ENCODE measurements at regions not wholly inside any gene's neighbourhood (a gene's known extent, or its start where the extent isn't known, plus 50 kb on each side); places are given as distances from the start of the nearest gene placed in this dataset.

- no peaks in the 10 kb centered on the region for H3K4me1 ChIP-seq
- TF ChIP-seq POLR2AphosphoS5 (IDR thresholded peaks at IDR 0.05; ENCODE audit: insufficient read depth in 1 of 2, low read depth in 1 of 2): no peak
- H3K4me3 ChIP-seq: no peak overlapping the region
- no peak for DNase-seq (ENCODE audit: extremely low spot score in 2 of 2)
- H3K27ac ChIP-seq: no peak overlapping the region
- no peaks in the 10 kb centered on the region for H3K27me3 ChIP-seq
- H3K9me3 ChIP-seq: no peaks in the 10 kb centered on the region
- intact Hi-C loops (cut with DNase I): no loop called here
- H3K36me3 ChIP-seq: no peaks in the 10 kb centered on the region
These were observed 78.4 kb downstream of the CCNG2 start for GRCh38 chr4:77235289-77235854.

GRCh38 chr4:77236806-77237205 is 79.8 kb downstream of the CCNG2 start:
- DNase-seq (ENCODE audit: extremely low spot score in 2 of 2): no peak
- intact Hi-C loops (cut with DNase I): no loop called here
- H3K36me3 ChIP-seq: no peaks in the 10 kb centered on the region
- H3K27ac ChIP-seq: no peak overlapping the region
- TF ChIP-seq POLR2A (IDR thresholded peaks at IDR 0.05) (no peak), POLR2AphosphoS5 (IDR thresholded peaks at IDR 0.05; ENCODE audit: insufficient read depth in 1 of 2, low read depth in 1 of 2) (no peak), CTCF (IDR thresholded peaks at IDR 0.05) (no peak)
- no peaks in the 10 kb centered on the region for H3K9me3 ChIP-seq
- no peaks in the 10 kb centered on the region for H3K27me3 ChIP-seq
- no peak overlapping the region for H3K4me3 ChIP-seq
- H3K4me1 ChIP-seq: no peaks in the 10 kb centered on the region

GRCh38 chr4:77240469-77241066 is 83.6 kb downstream of the CCNG2 start:
- Histone ChIP-seq H3K4me3 (no peak overlapping the region), H3K9me3 (no peaks in the 10 kb centered on the region), H3K27me3 (no peaks in the 10 kb centered on the region), H3K36me3 (no peaks in the 10 kb centered on the region), H3K4me1 (no peaks in the 10 kb centered on the region), H3K27ac (no peak overlapping the region)
- DNase-seq (ENCODE audit: extremely low spot score in 2 of 2): no peak
- intact Hi-C loops (cut with DNase I): no loop called here
- TF ChIP-seq CTCF (IDR thresholded peaks at IDR 0.05) (peak in 2 of 3 experiments; percentile 40 to 41), POLR2AphosphoS5 (IDR thresholded peaks at IDR 0.05; ENCODE audit: insufficient read depth in 1 of 2, low read depth in 1 of 2) (no peak)

GRCh38 chr4:77248805-77249204 is 91.8 kb downstream of the CCNG2 start:
- Histone ChIP-seq H3K27me3 (no peaks in the 10 kb centered on the region), H3K36me3 (no peaks in the 10 kb centered on the region), H3K9me3 (no peaks in the 10 kb centered on the region), H3K4me1 (no peaks in the 10 kb centered on the region), H3K27ac (no peak overlapping the region), H3K4me3 (no peak overlapping the region)
- TF ChIP-seq POLR2A (IDR thresholded peaks at IDR 0.05) (no peak), POLR2AphosphoS5 (IDR thresholded peaks at IDR 0.05; ENCODE audit: insufficient read depth in 1 of 2, low read depth in 1 of 2) (no peak), CTCF (IDR thresholded peaks at IDR 0.05) (no peak)
- DNase-seq (ENCODE audit: extremely low spot score in 2 of 2): no peak
- intact Hi-C loops (cut with DNase I): loop anchor here (5.0 kb wide), 1 partner anchor 1242 kb away; the partner anchor contains the start of gene CXCL9

- no peaks in the 10 kb centered on the region for H3K9me3 ChIP-seq
- no peaks in the 10 kb centered on the region for H3K27me3 ChIP-seq
- intact Hi-C loops (cut with DNase I): no loop called here
- H3K36me3 ChIP-seq: no peaks in the 10 kb centered on the region
- H3K27ac ChIP-seq: no peak overlapping the region
- no peak for DNase-seq (ENCODE audit: extremely low spot score in 2 of 2)
- TF ChIP-seq CTCF (IDR thresholded peaks at IDR 0.05) (no peak), POLR2A (IDR thresholded peaks at IDR 0.05) (no peak), POLR2AphosphoS5 (IDR thresholded peaks at IDR 0.05; ENCODE audit: insufficient read depth in 1 of 2, low read depth in 1 of 2) (no peak)
- H3K4me1 ChIP-seq: no peaks in the 10 kb centered on the region
- no peak overlapping the region for H3K4me3 ChIP-seq
These were observed 94.7 kb downstream of the CCNG2 start for GRCh38 chr4:77251751-77252150.

All from vagina (tissue), 2 donors.